ENCODE measurements at regions not wholly inside any gene's neighbourhood (a gene's known extent, or its start where the extent isn't known, plus 50 kb on each side); places are given as distances from the start of the nearest gene placed in this dataset.

DNA sequence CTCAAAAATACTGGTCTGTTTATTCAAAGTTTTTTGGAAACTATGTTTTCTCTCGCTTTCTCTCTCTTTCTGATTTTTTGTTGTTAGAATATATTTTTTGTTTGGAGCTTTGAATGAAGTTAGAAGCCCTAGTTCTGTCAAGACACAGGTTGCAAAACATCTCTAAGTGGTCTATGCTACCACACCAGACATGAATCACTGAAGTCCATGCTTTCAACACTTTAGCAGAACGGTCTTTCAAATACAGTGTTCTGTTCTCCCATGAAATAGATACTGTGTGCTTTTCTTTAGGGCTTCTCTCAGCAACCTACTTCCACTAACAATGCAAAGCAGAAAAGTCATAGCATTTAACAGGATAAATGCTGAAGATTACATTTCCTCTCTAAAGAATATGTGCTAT lies 392.5 kb downstream of the TMEM167A start:
- no peak for DNase-seq

DNA sequence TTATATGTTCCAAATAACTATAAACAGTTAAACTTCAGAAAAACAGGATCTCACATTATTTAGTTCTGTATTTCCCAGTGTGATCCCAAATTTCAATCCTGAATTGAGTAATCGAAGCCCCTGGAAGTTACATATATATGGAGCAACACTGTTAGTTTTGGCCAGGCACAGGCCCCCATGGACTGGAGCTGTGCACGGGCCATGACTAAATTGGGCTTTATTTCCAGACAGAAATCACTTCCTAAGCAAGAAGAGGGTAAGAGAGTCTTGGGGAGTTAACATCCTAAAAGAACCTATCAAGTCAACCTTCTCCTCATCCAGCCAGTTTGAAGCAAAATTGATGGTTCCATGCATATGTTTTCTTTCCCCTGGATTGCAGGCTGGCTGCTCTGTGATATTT lies 393.0 kb downstream of the TMEM167A start:
- no peak for DNase-seq

DNA sequence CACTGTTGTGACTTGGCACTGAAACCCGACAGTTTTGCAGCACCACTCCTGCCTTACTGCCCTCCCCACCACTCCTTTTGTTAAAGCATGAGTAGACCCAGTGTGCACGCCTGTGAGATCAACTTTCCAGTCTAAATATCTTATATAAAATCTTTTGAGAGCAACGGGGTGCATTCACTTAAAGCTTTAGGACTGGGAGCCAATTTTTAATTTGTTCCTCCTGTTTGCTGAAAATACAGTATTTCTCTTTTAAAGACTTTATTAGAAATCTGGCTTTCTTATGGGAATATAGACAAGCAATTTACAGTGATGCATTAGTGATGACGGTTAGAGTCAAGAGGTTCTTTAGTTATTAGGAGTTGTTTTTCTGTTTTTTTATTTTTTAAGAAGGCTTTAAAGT lies 397.5 kb downstream of the TMEM167A start:
- no peak for DNase-seq

DNA sequence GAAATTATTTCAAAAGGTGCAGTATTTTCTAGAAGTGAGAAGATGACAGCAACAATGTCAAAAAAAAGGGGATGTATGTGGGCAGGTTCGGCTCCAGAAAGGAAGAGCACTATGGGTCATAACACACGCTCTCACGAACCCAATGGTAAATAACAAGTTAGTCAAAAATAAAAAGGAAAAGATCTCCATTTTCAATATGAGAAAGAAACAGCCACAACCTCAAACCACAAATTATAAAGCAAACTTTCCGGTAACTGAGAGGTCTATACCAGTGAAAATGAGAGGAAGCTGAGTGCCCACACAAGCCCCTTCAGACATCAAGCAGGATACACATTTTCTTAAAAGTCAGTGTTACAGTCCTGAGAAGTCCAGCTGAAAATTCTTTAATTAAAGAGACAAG lies 398.5 kb upstream of the RPS23 start:
- DNase-seq, result peak; percentile 28

DNA sequence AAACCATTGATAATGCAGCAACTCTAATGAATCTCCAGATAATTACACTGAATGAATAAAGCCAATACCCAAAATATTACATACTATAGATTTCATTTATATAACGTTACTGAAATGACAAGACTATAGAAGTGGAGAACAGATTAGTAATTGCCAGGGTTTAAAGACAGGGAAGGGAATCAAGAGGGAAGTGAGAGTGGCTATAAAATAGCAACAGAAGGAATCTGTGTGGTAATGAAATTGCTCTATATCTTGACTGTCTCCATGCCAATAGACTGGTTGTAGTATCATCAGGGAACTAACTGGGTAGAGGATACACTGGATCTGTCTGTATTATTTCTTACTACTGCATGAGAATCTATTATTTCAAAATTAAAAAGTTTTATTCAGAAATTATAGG lies 396.5 kb upstream of the RPS23 start:
- DNase-seq, result peak; percentile 30

DNA sequence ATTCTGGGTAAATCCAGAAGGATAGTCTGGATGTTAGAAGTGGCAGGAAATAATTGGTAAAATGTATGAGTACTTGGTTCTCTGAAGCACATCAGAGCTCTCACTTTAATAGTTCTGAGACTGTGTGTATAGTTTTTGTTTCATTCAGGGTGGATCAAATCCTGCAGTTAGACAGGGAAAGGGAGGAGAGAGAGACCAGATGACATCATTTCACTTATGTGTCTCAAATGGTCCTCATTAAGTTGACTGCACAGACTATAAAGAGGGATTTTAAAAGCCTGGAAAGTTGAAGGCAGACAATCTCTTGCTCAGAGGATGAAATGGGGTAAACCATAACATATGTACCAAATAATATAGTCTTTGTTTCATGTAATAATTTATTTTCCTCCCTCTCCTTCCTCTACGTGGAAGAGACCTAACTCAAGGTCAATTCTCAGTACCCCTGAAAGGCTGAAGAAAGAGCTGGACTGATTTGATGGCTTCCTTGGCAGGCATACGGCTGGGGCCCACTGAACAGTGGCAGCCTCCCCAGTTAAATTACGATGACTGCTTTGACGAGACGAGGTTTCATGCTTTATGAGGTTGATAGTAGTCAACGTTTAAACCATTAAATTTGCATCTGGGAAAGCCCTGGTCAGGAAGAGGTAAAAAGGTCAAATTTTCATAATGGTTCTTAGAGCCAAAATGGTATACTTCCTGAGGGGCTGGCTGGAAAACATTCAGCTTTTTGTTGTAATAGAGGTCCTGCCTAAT lies 395.1 kb upstream of the RPS23 start:
- no peak for DNase-seq

DNA sequence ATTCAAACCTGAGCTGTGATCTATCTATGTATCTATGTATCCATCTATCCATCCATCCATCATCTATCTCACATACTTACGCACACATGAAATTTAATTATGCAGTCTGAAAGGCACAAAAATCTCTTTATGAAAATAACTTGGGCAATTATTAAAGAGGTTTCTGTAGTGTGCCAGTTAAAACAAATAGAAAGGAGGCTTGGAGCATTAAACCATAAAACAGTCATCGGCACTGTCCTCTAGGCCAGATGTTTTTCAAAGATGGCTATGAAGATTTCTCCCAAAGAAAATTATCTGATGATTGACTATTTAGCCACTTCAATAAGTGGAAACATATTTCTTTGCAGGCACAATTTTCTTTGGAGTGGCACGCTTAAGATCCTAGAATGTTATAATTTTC lies 392.5 kb upstream of the RPS23 start:
- no peak for DNase-seq

DNA sequence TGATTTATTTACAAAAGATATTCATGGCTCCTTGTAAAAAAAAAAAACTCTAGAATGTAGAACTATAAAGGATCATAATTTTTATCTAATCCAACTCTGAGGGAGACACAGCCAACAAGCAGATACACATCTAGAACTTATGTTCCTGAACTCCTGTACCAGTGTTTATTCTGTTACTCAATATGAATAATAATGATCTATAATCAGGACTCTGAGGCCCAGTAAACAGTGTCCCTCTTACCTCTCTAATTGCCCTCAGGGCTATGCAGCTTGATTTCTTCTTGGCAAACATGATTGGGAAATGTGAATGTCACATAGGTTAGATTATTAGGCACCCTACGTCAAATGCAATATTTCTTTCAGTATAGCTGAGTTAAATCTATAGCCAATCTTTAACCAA lies 391.6 kb upstream of the RPS23 start:
- DNase-seq, result no peak

DNA sequence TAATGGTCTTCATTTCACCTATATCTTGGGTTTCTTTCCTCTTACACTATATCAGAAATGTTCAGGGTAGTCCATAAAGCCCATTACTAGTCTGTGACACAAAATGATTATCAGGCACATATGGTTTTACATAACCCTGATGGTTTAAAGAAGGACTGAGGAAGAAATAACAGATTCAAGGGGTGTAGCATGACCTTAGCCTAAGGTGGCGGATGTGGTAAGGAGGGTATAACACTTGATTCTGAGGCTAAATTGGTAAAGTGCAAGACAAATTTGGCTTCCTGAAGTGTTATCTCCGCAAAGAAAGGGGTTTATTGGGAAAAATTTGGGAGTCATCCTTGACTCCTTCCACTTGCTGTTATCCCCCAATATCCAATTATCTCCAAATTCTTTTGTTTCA lies 388.2 kb upstream of the RPS23 start:
- no peak for DNase-seq

DNA sequence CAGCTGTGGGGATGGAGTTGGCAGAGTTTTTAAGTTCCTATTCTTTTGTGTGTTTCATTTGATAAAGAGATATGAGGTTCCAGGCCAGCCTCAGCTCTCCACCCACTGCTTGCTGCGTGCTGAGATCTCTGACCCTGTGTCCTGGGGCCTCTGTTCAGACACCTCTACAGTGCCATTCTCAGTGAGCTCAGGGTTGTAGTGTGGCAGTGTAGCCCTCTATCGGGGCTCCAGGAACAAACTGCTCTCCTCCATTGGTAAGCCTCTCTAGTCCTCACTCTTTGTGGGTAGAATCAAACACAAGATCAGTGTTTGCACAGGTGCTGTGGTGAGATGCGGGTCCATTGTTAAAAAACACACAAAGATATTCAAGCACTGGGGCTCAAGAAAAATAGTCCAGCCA lies 386.6 kb upstream of the RPS23 start:
- no peak for DNase-seq

DNA sequence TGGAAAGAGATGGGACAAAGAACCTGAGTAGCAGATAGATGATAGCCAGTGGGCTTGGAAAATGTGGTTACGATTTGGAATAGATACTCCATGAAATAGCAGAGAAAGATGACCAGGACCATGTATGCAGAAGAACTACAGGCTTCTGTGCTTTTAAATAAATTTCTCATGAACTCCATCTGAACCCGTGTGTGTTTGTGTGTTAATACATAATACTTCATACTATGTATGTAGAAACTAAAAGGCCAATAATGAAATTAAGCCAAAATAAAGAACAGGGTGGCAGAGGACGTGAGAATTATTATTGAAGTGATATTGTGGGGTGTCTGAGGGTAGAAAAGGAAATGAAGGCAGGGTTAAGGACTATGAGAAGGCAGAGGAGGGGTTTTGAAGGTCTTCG lies 385.1 kb upstream of the RPS23 start:
- DNase-seq, result no peak

DNA sequence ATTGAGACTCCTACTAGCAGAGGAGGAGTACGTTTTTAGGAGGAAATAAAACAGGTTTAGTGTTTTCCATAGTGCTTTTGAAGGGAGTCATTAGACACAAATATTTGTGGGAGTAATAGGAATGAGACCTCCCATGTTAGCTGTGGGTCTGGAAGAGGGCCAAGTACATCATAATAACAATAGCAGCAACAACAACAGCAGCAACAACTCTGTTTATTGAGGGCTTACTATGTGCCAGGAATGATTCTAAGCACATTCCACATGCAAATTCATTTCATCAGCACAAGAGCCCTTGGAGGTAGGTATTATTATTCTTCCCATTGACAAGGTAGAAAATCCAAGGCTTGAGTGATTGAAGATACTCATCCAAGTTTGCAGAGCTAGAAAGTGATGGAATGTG lies 384.2 kb upstream of the RPS23 start:
- no peak for DNase-seq

DNA sequence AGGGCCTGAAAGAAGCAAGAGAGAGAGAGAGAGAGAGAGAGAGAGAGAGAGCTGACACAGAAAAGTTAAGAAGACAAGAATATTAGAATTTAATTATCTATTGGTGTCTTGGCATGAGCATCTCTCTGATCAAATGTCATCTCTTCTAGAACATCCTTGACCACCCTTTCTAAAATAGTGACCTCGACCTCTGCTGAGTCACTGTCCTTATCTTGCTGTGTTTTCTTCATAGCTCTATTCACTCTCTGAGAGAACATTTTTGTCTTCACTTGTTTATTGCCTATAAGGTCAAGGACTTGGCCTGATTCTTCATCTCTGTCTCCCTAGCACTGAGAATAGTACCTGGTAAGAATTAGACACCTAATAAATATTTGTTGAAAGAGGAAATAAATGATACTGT lies 383.8 kb upstream of the RPS23 start:
- DNase-seq, result no peak

DNA sequence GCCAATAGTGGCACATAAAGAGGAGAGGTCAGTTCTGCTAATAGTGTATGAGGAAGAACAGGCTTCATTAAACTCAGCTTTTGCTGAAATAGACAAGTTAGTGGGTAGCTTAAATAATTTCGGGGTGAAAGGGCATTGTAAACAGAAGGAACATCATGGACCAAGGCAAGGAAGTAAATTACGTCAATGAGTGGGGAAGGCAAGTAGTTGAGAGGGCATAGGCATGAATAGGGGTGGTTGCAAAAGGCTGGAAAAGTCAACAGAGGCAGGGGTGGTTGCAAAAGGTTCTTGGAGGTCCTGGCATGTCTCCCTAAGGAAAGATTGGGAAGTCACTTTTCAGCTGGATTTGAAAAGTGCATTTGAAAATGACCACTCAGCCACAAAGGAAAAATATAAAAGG lies 383.3 kb upstream of the RPS23 start:
- DNase-seq, result no peak

DNA sequence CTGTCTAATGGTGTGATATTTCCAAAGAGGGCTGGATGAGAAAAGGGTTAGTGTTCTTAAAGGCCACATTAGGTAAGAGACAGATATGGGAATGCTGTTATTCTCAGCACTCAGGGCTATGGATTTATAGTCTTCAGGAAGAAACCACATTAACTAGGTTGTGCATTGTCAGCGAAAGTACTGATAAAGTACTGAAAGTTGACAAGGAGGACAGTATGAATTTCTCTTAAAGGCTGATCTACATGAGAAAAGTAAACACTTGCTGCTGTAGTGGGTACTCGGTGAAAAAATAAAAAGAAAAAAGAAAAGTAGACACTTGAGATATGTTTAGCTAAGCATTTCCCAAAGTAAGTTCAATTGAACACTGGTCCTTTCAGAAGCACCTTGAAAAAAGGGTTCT lies 381.0 kb upstream of the RPS23 start:
- no peak for DNase-seq

DNA sequence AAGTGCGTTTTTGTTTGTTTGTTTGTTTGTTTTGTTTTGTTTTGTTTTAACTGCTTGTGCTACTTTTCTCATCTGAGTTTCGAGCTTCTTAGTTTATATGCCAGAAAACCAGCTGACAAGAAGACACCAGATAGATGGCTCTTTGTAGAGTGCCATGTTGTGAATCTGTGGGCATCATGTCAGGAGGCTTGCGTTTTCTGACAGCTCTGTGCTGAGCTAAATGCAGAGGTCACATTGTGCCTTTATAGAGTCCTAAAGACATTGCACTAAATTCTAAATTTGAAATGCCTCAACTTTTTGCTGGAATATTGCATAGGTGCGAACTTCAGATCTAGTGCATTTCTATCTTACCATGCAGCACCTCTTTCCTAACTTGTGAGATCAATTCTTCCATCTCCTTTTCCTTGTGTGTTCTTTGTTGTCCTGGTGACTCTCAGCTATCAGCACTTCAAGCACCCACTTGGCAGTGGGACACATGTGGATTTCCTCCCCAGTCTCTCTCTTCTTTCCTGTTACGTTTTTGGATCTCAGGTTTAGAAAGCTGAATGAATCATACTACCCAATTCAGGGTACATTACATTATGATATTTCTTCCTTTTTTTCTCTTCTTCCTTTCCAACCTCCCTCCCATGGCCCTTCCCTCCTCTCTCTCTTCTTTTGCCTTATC lies 379.0 kb upstream of the RPS23 start:
- no peak for DNase-seq

DNA sequence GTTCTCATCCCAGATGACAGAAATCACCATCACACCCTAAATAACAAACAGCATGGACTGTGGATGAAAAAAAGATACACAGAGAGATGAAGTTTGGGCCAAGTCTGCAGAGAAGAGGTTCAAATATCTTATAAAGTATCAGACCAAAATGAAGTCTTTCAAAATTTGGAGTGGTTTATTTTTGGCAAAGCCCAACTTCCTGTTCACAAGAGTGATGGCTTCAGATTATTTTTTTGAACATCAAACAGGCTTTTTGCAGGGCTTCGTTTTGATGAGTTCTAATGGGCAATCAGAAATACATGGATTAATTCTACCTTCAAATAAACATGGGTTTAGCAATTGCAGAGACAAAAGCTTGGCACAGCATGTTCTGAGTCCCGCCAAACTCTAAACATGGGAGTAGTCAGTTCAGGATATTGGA lies 378.2 kb upstream of the RPS23 start:
- no peak for DNase-seq

DNA sequence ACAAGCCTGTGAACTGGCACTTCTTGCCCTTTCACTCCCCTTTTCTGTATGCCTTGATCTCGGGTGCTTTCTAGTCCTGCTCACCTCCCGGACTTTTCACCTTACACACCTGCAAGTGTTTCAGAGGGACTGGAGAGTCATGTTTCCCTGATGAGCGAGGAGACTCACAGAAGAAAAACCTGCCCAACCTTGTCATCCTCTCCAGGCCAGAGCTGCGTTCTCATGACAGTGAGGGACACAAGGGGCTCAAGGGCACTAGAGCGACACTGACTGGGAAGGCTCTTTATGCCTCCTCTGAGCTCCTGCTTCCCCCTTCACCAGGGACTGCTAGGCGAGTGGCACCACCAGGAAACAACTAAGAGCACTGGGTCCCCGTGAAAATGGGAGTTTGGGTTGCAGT lies 376.9 kb upstream of the RPS23 start:
- no peak for DNase-seq

DNA sequence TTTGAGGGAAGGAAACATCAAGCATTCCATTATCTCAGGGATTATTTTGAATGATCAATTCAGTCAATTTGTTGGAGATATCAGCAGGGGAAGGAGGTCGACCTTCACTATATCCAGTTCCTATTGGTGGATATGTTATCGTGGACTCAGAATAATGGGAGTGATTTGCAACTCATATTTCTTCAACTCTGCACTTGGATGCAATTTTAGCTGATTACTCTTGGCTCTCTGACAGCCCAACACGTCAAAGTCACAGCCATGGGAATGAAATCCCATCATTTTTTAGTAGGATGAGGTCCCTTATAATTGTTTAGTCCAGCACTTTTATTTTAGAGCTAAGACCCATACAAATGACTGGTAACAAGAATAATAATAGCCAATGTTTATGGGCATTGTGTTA lies 371.8 kb upstream of the RPS23 start:
- DNase-seq, result no peak

DNA sequence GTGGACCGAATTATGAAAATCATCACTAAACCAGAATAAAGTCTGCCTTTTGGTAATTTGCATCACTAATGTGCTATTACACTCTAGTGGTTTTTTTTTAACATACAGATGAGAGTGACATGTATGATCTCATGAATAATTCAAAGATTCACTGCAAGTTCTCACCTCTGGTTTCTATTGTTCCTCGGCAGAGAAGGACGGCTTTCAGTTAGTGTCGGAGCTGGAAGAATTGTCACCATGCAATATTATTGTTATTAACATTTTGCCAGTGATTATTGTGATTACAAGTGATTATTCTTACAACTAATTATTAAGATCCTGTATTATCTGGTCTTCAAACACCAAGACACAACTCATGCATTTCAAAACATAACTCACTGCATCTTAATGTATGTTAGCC lies 366.6 kb upstream of the RPS23 start:
- DNase-seq, result no peak

DNA sequence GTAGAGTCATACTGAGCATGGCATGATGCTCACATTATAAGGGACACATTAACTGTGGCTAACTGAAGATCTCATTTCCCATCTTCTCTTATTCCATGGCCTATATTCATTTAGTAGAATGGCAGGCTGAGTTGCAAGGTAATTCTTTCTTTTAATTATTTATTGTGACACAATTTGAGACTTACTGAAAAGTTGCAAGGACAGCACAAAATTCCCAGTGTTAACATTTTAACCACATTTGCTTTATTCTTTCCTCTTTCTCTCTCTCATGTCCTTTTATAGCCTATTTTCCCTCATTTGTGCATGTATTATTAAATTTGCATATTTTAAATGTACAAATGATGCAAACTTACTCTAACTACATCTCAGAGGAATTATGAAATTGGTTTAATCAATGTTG lies 366.1 kb upstream of the RPS23 start:
- no peak for DNase-seq

DNA sequence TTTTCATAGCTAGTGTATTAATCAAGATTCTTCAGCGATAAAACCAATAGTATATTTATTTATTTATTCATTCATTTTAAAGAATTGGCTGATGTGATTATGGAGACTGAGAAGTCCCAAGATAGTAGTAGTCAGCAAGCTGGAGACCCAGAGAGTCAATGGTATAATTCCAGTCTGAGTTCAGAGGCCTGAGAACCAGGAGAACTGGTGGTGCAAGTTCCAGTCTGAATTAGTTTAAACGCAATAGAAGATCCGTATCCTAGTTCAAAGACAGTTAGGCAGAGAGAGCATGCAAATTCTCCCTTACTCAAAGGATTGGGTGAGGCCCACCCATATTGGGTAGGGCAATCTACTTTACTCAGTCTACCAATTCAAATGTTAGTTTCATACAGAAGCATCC lies 364.2 kb upstream of the RPS23 start:
- no peak for DNase-seq

DNA sequence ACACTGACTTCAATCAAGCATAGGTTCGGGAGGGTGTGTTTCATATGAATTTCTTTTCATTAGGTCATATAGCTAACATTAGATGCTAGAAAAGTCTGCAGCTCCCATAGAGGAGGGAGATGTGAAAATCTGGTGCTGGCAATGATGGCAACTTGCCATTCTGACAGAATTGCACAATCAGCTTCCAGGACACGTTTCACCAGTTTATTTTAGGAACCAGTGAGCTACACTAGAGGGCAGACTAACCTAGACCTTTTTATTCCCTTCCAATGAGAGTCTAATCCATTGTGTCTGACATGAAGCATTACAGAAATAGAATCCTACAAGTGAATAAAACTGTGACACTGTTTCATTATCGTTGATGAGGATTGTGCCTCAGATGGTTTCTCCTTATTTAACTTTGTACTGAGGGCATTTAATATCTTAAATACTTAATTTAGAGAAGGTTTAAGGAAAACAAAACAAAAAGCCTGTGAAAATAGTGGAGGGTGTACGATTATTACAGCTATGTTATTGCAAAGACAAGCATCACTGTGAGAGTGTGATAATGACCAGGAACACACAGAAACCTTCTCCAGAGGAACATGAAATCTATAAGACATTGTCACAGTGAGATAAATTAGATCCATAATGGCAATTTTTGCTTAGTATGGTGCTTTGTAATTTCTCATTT lies 363.3 kb upstream of the RPS23 start:
- peak; percentile 81 for DNase-seq

DNA sequence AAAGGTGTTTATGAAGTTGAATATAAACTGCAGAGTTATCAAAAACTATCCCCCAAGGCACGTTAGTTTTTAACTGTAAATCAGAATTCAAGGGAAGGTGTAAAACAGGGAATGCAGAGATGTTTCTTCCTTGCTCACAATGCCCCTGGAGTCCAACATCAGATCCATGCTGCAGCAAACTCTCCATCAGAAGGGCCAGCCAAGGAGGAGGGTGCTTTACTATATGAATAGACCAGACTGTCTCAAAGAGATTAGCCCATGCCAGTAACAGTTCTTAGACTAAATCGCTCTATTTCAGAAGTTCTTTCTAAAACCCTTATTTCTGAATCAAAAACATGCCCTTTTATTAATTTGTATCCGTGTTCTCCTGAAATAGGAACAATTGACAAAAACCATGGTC lies 362.8 kb upstream of the RPS23 start:
- DNase-seq, result no peak
